Dedifferentiated amniotic fluid mesenchymal stem cell (primary cell): ENCODE measurements at regions not wholly inside any gene's neighbourhood (a gene's known extent, or its start where the extent isn't known, plus 50 kb on each side); places are given as distances from the start of the nearest gene placed in this dataset.
"Not testable (repeated sequence)": the region's sequence is repeated elsewhere in the genome, so short reads cannot be mapped to it uniquely, and the experiment has no call there.

Experiments used
- DNase-seq: peaks from one replicate; pipeline ENCODE4 v3.0.0-alpha.2; 2016; ENCODE audit errors: extremely low spot score

- DNase-seq = not testable (repeated sequence)
Measured at GRCh38 chr7:65800191-65800590, 72.7 kb upstream of the VKORC1L1 start.

GRCh38 chr7:65800890-65801341 is 72.0 kb upstream of the VKORC1L1 start:
- no peak for DNase-seq

- DNase-seq = no peak
Measured at GRCh38 chr7:65804887-65805286, 68.0 kb upstream of the VKORC1L1 start.

GRCh38 chr7:65807067-65807466 is 65.8 kb upstream of the VKORC1L1 start:
- DNase-seq = not testable (repeated sequence)

GRCh38 chr7:65809259-65809981 is 63.5 kb upstream of the VKORC1L1 start:
- no peak for DNase-seq

GRCh38 chr7:65809982-65810288 is 62.9 kb upstream of the VKORC1L1 start:
- DNase-seq = no peak

GRCh38 chr7:65812281-65812680 is 60.6 kb upstream of the VKORC1L1 start:
- DNase-seq = no peak

GRCh38 chr7:65814556-65815167 is 58.2 kb upstream of the VKORC1L1 start:
- DNase-seq = not testable (repeated sequence)

GRCh38 chr7:65820287-65820950 is 52.5 kb upstream of the VKORC1L1 start:
- DNase-seq = no peak
